CD4-positive, alpha-beta memory T cell (primary cell): ENCODE measurements at regions not wholly inside any gene's neighbourhood (a gene's known extent, or its start where the extent isn't known, plus 50 kb on each side); places are given as distances from the start of the nearest gene placed in this dataset.
"Not testable (repeated sequence)": the region's sequence is repeated elsewhere in the genome, so short reads cannot be mapped to it uniquely, and the experiment has no call there.

ENCODE experiments used
- CTCF ChIA-PET: fragments of 350-600 bp; sonication (Branson Sonifier 250); formaldehyde crosslinking; loops from one replicate; lab custom pipeline; 2021; ENCODE audit warnings: inconsistent platforms; ENCODE audit not compliant: partially characterized antibody; lab: Charles Lee
- POLR2A ChIA-PET: fragments of 350-600 bp; sonication (Branson Sonifier 250); formaldehyde crosslinking; loops from one replicate; lab custom pipeline; 2021; ENCODE audit not compliant: partially characterized antibody; lab: Charles Lee
- DNase-seq, 5 donors: peaks; one replicate each; pipeline versions ENCODE4 v3.0.0 to v3.0.0-alpha.2; 2020 to 2022; ENCODE audit warnings: mixed read lengths in 1 of 5
- H3K27ac ChIP-seq: one replicate; pipeline ENCODE4 v1.7.0; 2013; ENCODE audit warnings: low read depth, low read length
- H3K27me3 ChIP-seq: 2 replicates; pipeline ENCODE4 v1.7.0; 2013; ENCODE audit warnings: mild to moderate bottlenecking, low read length, moderate library complexity; ENCODE audit not compliant: insufficient read depth
- H3K36me3 ChIP-seq: 2 replicates; pipeline ENCODE4 v1.7.0; 2013; ENCODE audit warnings: mild to moderate bottlenecking, low read length, moderate library complexity; ENCODE audit not compliant: insufficient read depth
- H3K4me1 ChIP-seq: 2 replicates; pipeline ENCODE4 v1.7.0; 2013; ENCODE audit warnings: mild to moderate bottlenecking, low read length, moderate library complexity; ENCODE audit not compliant: insufficient read depth
- H3K4me3 ChIP-seq, 2 donors: one replicate each; pipeline ENCODE4 v1.7.0; 2013; ENCODE audit warnings: low read length in 2 of 2, mild to moderate bottlenecking in 1 of 2
- H3K9me3 ChIP-seq, 2 donors: one replicate each; pipeline ENCODE4 v1.7.0; 2013; ENCODE audit warnings: low read length in 2 of 2, control low read depth in 1 of 2; ENCODE audit not compliant: control insufficient read depth in 1 of 2
- H3K27ac Mint-ChIP-seq, 7 donors: one replicate each; pipeline ENCODE4 v1.8.0; 2020 to 2021; ENCODE audit warnings: mixed read lengths in 7 of 7, mild to moderate bottlenecking in 6 of 7, inconsistent platforms in 3 of 7, moderate library complexity in 3 of 7
- H3K27me3 Mint-ChIP-seq, 2 donors: one replicate each; pipeline ENCODE4 v1.8.0; 2020 to 2021; ENCODE audit warnings: mixed read lengths in 2 of 2
- H3K36me3 Mint-ChIP-seq, 2 donors: one replicate each; pipeline ENCODE4 v1.8.0; 2020 to 2021; ENCODE audit warnings: mixed read lengths in 2 of 2, inconsistent platforms in 1 of 2, mild to moderate bottlenecking in 1 of 2
- H3K4me1 Mint-ChIP-seq, 4 donors: one replicate each; pipeline ENCODE4 v1.8.0; 2020 to 2021; ENCODE audit warnings: mixed read lengths in 4 of 4, mild to moderate bottlenecking in 1 of 4
- H3K4me3 Mint-ChIP-seq, 8 donors: one replicate each; pipeline ENCODE4 v1.8.0; 2020 to 2021; ENCODE audit warnings: mixed read lengths in 8 of 8, mild to moderate bottlenecking in 7 of 8, moderate library complexity in 6 of 8, inconsistent platforms in 3 of 8
- H3K9me3 Mint-ChIP-seq, 8 donors: one replicate each; pipeline ENCODE4 v1.8.0; 2020 to 2021; ENCODE audit warnings: mixed read lengths in 8 of 8, mild to moderate bottlenecking in 5 of 8, inconsistent platforms in 3 of 8, moderate library complexity in 1 of 8
- intact Hi-C: fragments of 100-400 bp; cut with micrococcal nuclease; formaldehyde crosslinking; loops from one replicate; pipeline ENCODE4 v1.15.1; 2023

DNA sequence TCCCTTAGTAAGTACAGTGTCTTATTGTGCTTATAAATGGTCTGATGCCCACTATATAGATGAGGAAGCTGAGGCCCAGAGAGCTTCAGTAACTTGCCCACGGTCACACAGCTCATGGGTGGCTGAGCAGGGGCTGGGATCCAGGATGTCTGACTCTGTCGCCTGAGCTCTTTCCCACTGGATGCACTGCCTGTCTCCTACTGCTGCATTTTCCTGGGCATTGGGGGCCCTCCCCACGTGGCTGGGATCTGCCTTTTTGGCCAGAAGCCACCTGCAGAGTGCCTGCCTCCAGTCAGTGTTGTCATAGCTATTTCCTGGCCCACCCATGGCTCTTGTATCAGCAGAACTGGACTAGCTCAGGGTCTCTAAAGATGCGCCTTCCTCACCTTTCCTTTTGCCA lies 57.5 kb upstream of the TAMM41 start:
- H3K9me3 Mint-ChIP-seq: no peaks in the 10 kb centered on the region
- no peak for DNase-seq
- Histone ChIP-seq H3K4me3 (no peak overlapping the region), H3K9me3 (no peaks in the 10 kb centered on the region), H3K27me3 (no peaks in the 10 kb centered on the region), H3K4me1 (peaks cover 2% of the 10 kb centered on the region), H3K27ac (no peak overlapping the region), H3K36me3 (no peaks in the 10 kb centered on the region)
- peaks cover under 1 to 1% of the 10 kb centered on the region in 2 donors for H3K27me3 Mint-ChIP-seq
- no peaks in the 10 kb centered on the region for H3K36me3 Mint-ChIP-seq
- POLR2A ChIA-PET: no interaction called here
- peak overlapping the region in 2 of 7 donors; percentile 3 to 55 for H3K27ac Mint-ChIP-seq
- CTCF ChIA-PET: no interaction called here
- H3K4me3 Mint-ChIP-seq: no peak overlapping the region
- intact Hi-C loops: no loop called here
- H3K4me1 Mint-ChIP-seq: peaks cover 2 to 18% (median 10%) of the 10 kb centered on the region in 4 donors

- H3K36me3 ChIP-seq: no peaks in the 10 kb centered on the region
- Mint-ChIP-seq H3K9me3 (no peaks in the 10 kb centered on the region), H3K27ac (no peak overlapping the region), H3K4me1 (peaks cover 7 to 25% (median 11%) of the 10 kb centered on the region in 4 donors), H3K36me3 (no peaks in the 10 kb centered on the region), H3K4me3 (no peak overlapping the region), H3K27me3 (peaks cover 0 to 2% of the 10 kb centered on the region in 2 donors)
- H3K4me3 ChIP-seq: no peak overlapping the region
- POLR2A ChIA-PET: no interaction called here
- H3K4me1 ChIP-seq: peaks cover 9% of the 10 kb centered on the region
- intact Hi-C loops: no loop called here
- no peak for DNase-seq
- H3K27ac ChIP-seq: no peak overlapping the region
- H3K9me3 ChIP-seq: no peaks in the 10 kb centered on the region
- H3K27me3 ChIP-seq: no peaks in the 10 kb centered on the region
- CTCF ChIA-PET: no interaction called here
These were observed 59.7 kb upstream of the TAMM41 start for GRCh38 chr3:11906407-11906806.

GRCh38 chr3:11907667-11908660 lies 61.3 kb upstream of the TAMM41 start:
- H3K27ac Mint-ChIP-seq: peak overlapping the region in 5 of 7 donors; percentile 47 to 86 (median 61)
- no peak for DNase-seq
- POLR2A ChIA-PET: no interaction called here

DNA sequence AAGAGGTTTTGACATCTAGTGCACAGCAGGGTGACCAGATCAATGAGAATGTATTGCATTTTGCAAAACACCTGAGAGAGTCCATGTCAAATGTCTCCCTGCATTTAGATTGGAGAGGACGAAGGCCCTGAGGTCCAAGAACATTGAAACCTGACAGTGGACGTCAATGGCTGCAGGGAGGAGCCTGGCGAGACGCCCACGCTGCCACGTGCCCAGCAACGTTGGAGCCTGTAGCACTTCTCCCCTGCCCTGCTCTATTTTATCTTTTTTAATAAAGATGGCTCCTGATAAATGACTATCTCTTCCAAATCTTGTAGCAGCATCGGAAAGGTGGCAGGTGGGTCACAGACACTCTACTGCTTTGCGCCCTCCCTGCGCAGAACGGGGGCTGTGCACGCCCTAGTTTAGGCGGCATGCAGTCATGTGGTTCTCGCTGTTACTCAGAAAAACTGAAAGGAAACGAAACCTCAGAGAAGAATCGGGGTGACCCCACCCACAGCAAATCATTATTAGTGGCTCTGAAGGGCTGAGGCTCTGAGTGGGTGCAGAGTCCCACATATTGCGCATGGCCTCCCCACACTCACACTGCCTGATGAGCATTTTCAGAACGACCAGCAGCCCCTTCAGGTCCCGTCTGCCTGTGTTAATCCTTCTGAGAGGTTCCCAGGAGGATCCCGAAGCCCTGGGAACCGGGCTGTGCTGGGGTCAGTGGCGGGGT lies 62.5 kb upstream of the TAMM41 start:
- Histone ChIP-seq H3K27me3 (no peaks in the 10 kb centered on the region), H3K9me3 (no peaks in the 10 kb centered on the region), H3K36me3 (no peaks in the 10 kb centered on the region), H3K4me3 (peak overlapping the region in 1 of 2 donors; percentile 19), H3K4me1 (peaks cover 9% of the 10 kb centered on the region), H3K27ac (peak overlapping the region; percentile 4)
- ChIA-PET CTCF (no interaction called here), POLR2A (no interaction called here)
- peaks cover 0 to 2% of the 10 kb centered on the region in 2 donors for H3K27me3 Mint-ChIP-seq
- intact Hi-C loops: no loop called here
- no peaks in the 10 kb centered on the region for H3K36me3 Mint-ChIP-seq
- H3K9me3 Mint-ChIP-seq: no peaks in the 10 kb centered on the region
- DNase-seq: peak in 4 of 5 donors; percentile 3 to 38 (median 20)
- peak overlapping the region in 5 of 7 donors; percentile 65 to 95 (median 76) for H3K27ac Mint-ChIP-seq
- H3K4me3 Mint-ChIP-seq: peak overlapping the region; percentile 58 to 93 (median 76)
- peaks cover 7 to 25% (median 10%) of the 10 kb centered on the region in 4 donors for H3K4me1 Mint-ChIP-seq

More at GRCh38 chr3:11907667-11908660, 61.3 kb upstream of the TAMM41 start:
- peak overlapping the region in 5 of 8 donors; percentile 33 to 75 (median 69) for H3K4me3 Mint-ChIP-seq
- peaks cover 9% of the 10 kb centered on the region for H3K4me1 ChIP-seq
- CTCF ChIA-PET: no interaction called here
- no peak overlapping the region for H3K27ac ChIP-seq
- intact Hi-C loops: no loop called here
- H3K36me3 ChIP-seq: no peaks in the 10 kb centered on the region
- H3K27me3 ChIP-seq: no peaks in the 10 kb centered on the region
- no peaks in the 10 kb centered on the region for H3K9me3 ChIP-seq
- peaks cover 0 to 2% of the 10 kb centered on the region in 2 donors for H3K27me3 Mint-ChIP-seq
- H3K9me3 Mint-ChIP-seq: no peaks in the 10 kb centered on the region
- peaks cover 7 to 25% (median 10%) of the 10 kb centered on the region in 4 donors for H3K4me1 Mint-ChIP-seq
- H3K36me3 Mint-ChIP-seq: no peaks in the 10 kb centered on the region
- no peak overlapping the region for H3K4me3 ChIP-seq

DNA sequence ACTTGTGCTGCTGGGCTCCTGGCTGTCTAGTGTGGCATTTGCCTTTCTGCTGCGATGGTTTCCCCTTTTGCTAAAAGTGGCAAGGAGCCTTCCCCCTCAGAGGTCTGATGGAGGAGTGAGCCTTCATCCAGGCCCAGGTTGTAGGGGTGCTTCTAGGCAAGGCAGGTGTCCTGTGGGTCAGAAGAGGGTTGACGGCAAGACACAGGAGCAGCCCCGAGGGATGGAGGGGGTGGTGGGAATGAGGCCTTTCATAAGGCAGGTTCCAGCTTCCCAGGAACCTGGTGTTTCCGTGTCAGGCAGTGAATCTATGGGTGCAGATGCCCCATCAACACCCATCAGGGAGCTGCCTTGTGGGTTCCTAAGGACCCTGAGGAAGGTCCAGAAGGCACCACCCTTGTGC lies 63.0 kb upstream of the TAMM41 start:
- intact Hi-C loops: no loop called here
- H3K27me3 ChIP-seq: no peaks in the 10 kb centered on the region
- CTCF ChIA-PET: no interaction called here
- Mint-ChIP-seq H3K27me3 (peaks cover 0 to 2% of the 10 kb centered on the region in 2 donors), H3K9me3 (no peaks in the 10 kb centered on the region), H3K27ac (peak overlapping the region in 4 of 7 donors; percentile 42 to 84 (median 60)), H3K4me1 (peaks cover 7 to 25% (median 10%) of the 10 kb centered on the region in 4 donors), H3K36me3 (no peaks in the 10 kb centered on the region), H3K4me3 (peak overlapping the region in 7 of 8 donors; percentile 72 to 93 (median 76))
- no peak for DNase-seq
- H3K36me3 ChIP-seq: no peaks in the 10 kb centered on the region
- POLR2A ChIA-PET: no interaction called here
- H3K27ac ChIP-seq: peak overlapping the region; percentile 4
- H3K4me1 ChIP-seq: peaks cover 9% of the 10 kb centered on the region
- peak overlapping the region in 1 of 2 donors; percentile 19 for H3K4me3 ChIP-seq
- H3K9me3 ChIP-seq: no peaks in the 10 kb centered on the region

DNA sequence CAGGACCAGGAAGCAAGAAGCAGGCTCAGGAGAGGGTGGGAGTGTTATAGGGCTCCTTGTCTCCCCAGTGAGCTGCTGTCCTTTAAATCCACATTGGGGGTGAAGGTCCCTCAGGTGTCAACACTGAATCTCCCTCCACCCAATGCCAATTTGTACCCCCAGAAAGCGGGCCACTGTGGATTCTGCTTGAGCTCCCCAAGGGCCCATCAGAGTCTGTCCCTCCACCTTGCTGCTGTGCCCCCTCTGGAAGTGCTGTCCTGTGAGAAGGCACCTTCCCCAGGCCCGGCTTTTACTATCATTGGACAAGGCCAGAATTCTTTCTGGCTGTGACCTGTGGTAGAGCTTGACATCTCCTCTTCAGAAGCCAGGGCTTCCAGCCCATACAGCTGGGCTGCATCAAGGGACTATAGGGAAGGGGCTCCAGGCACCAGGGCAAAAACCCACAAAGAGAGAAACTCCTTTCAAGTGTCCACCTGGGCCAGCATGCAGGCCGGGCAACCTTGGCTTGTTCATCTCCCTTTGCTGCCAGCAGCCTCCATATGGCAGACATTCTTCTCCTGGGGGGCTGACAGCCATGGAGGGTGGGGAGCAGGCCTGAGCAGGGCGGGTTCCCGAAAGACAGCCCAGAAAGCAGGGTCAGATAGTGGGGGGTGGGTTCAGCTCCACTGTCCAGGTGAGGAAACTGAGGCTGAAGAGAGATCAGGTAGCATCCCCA lies 63.7 kb upstream of the TAMM41 start:
- POLR2A ChIA-PET, H3K4me3 ChIP-seq, H3K36me3 Mint-ChIP-seq, DNase-seq, H3K27me3 Mint-ChIP-seq, H3K4me3 Mint-ChIP-seq, H3K27ac Mint-ChIP-seq, H3K4me1 ChIP-seq, H3K9me3 ChIP-seq, H3K27me3 ChIP-seq, H3K9me3 Mint-ChIP-seq, CTCF ChIA-PET, intact Hi-C loops, H3K36me3 ChIP-seq, H3K27ac ChIP-seq: not testable (repeated sequence)
- H3K4me1 Mint-ChIP-seq: peaks cover 7 to 25% (median 10%) of the 10 kb centered on the region in 4 donors
